ENCODE measurements at regions not wholly inside any gene's neighbourhood (a gene's known extent, or its start where the extent isn't known, plus 50 kb on each side); places are given as distances from the start of the nearest gene placed in this dataset.

DNA sequence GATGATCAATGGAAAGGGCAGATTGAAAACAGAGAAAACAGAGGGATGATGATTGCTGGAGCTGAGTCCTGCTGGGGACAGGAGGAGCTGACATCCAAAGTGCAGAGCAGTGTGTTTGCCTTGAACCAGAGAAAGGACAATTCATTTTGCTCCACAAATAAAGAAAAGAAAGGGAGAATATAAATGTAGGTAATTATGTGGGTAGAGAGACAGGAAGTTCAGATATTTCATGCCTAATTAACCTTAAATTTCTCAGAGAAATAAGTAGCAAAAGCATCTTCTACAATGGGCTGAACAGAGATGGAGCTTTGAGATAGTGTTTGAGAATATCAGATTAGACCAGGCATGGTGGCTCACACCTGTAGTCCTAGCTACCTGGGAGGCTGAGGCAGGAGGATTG is 93.2 kb downstream of the TNFSF18 start:
- no peak for DNase-seq

DNA sequence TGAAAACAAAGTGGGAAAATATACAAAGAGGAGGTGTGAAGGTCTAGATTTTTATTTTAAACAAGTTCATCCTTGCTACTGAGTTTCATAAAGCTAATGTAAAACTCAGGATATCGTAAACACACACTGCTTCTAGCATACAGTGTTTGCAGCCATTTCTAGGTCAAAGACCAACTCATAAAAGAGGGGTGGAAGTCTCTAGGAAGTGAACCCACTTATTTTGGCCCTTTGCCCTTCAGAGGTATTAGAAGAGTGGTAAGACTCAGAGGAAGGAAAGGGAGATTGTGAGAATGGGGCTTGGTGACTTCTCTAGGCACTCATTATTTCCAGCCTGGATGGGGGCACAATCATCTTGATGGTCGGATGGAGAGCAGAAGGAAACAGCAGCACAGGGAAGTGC is 91.2 kb downstream of the TNFSF18 start:
- no peak for DNase-seq

DNA sequence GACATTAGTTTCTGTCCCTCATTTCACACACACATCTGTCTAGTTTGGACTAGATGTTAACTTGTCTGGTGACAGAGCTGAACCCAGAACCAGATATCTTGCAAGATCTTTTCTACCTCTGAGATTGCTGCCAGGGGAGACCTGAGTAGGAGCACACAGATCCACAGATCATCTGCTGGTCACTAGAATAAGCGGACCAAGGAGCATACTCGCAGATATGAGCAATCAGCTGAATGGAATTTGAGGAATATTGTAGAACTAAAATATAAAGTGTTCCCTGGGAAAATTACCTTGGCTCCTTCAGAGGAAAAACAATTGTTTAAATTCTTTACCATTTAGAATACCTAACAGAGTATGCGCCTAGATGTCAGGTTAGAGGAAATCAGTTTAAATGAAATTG is 90.7 kb downstream of the TNFSF18 start:
- no peak for DNase-seq

DNA sequence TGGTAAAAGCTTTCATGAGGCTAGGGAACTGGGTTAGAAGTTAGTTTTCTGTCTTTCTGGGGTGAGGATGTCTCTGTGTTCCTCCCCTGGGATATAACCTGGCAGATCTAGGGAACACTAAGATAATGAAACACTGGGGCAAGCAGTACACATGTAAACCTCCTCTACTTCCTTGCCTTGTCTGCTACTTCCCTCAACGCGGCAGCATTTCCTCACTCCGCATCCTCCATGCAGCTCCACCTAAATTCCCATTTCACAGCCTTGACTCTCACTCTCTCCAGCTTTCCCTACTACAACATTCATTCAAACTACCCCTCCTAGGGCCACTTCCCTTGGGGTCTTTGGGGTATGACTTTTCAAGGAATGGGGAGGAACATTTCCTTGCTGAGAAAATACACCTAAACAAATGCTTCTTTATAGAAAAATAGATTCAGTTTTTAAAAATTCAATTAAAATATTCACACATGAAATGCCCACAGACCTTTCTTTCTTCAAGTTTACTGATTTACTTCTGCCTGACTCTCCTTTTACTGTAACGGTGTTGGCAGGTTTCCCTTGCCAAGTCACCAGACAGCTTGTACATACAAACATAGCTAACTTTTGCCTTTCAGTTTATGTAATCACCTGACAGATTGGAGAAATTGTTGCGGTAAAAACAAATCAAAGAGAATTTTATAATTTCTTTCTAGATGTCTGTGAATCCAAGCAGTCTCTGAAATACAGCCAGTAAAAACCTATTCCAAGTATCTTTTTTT is 90.1 kb downstream of the TNFSF18 start:
- DNase-seq: no peak

DNA sequence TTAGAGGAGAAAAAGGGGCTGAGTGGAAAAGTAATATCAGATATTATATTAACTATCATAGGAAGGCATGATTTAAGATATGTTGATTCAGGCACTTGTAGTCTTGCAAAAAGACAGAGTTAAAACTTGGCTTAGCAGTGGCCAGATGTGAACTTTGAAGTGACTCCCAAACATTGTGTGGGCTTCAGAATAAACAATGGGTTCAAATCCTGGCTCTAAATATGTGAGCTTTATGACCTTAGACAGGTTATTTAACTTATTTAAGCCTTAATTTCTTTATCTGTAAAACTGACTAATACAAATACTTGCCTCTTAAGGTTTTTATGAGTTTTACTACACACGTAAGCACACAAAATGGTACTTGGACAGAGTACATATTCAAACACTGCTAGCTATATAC is 85.9 kb downstream of the TNFSF18 start:
- no peak for DNase-seq

DNA sequence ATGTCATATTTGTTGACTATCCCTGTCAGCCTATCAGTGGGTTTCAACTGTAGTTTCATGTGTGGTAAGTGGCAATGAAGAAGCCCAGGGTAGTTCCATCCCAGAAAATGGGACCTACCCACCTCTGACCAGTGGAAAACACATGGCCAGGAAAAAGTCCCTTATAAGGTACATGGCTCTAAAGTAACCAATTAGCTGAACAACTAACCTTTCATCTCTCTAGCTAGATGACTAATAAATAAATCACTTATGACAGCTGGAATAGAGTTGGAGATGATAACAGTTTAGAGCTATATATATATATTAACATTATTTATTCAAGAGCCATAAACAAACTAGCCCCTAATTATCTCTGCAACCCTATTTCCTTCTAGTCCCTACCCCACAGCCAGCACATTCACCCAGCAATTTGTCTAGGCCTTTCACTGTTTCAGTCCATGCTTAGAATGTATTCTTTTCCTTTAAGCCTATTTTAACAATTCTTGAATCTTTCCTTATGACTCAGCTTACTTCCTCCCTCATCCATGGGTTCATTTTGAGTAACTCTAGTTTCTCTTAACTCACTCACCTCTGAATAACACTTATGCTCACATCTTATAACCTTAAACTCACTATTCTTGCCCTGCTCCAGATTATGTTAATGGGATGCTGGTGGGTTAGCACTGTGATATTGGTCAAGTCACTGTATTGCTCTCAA is 83.7 kb downstream of the TNFSF18 start:
- no peak for DNase-seq

DNA sequence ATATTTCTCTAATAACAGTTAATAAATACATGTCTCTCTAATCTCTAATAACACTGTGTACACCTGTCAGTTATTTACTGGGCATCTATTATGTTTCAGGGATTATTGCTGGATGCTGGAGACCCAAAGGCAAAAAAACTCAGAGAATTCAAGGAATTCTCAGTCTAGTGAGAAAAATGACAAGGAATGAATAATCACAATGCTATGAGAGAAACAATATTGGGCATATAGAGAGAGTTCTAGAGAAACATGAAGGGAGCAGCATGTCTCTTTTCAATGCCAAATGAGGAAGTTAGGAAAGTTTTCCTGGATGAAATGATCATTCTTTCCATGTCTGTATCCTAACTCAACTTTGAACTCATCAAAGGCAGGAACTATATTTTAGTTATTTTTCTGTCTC is 82.8 kb downstream of the TNFSF18 start:
- DNase-seq: no peak

DNA sequence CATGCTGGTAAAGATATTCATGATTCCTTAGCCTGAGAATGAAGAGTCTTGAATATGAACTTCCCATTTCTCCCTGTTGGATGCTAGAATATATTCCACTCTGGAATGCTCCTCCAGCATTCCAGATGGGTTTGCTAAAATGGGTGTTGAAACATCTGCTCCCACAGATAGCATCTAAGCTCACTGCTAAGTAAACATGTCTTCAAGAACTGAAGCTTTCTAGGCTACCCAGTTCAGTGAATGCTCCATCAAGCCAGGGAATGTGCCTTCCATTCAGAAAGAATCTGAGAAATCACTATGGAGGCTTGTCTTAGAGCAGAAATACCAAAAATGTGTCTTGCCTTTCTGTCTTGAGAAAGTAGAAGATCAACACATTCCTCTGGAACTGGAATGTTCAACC is 81.1 kb downstream of the TNFSF18 start:
- DNase-seq: no peak

DNA sequence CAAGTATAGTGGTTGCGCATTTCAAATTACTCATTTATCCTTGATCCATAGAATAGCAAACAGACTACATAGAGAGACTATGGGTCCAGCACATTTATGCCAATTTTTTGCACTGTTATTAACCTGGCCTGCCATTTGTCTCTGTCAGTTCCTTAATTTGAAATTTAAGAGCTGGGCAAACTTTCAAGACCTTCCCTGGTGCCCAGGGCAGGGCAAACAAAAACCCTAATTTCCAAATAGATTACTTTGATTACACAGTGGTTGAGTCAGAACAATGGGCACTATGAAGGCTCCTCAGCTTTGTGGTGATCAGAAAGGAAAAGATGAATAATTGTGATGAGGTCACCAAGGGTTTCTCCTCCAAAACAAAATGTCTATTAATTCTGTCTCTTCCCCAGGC is 80.6 kb downstream of the TNFSF18 start:
- DNase-seq: no peak

DNA sequence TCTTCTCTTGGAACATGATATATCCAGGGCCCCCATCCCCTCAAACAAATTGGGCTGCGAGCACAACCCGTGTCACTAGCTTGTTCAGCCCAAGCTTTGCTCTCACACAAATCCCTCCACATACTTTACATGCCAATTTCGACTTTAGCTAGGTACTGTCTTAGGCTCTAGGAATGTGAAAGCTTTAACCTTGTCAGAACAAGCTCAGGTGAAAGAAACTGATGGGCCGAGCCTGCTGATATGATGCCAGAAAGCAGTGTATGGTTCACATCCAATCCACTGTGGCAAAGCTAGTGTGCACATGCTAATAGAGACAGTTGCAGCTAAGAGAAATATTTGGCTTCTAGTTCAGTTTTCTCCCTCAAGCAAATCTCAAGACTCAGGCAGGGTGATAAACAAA is 79.5 kb downstream of the TNFSF18 start:
- DNase-seq: no peak

DNA sequence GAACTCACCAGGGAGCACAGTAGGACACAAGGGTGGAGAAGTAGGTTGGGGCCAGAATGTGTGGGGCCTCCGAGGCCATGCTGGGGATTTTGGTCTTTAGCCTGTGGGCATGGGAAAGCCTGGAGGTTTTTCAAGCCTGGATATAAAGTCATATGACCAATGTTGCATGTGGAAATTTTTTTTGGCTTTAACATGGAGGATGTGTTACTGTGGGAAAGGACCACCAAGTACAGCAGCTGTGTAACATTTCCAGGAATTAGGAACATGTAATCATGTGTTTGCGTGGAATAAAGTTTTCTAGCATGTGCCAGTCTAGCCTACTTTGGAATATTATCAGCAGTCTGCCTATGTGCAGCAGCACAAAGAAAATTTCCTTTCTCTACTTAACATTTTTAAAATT is 78.5 kb downstream of the TNFSF18 start:
- no peak for DNase-seq

DNA sequence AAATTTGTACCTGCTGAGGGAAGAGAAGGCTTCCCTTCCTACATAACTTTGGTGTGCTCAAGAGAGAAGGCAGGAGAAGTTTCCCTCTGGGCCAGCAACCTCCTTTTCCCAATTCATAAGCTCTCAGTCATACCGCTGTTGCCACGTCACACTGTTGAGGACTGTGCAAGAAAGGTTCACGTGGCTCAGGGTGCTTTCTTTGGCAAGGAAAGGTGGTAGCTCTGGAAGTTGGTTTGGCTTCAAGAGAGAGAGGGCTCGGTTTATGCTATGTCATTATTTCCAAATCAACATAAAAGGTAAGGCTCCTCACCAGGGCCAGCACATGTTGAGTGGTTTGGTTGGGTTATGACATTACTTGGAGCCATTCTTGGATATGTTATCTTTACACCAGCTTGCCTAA is 77.3 kb downstream of the TNFSF18 start:
- DNase-seq: no peak

DNA sequence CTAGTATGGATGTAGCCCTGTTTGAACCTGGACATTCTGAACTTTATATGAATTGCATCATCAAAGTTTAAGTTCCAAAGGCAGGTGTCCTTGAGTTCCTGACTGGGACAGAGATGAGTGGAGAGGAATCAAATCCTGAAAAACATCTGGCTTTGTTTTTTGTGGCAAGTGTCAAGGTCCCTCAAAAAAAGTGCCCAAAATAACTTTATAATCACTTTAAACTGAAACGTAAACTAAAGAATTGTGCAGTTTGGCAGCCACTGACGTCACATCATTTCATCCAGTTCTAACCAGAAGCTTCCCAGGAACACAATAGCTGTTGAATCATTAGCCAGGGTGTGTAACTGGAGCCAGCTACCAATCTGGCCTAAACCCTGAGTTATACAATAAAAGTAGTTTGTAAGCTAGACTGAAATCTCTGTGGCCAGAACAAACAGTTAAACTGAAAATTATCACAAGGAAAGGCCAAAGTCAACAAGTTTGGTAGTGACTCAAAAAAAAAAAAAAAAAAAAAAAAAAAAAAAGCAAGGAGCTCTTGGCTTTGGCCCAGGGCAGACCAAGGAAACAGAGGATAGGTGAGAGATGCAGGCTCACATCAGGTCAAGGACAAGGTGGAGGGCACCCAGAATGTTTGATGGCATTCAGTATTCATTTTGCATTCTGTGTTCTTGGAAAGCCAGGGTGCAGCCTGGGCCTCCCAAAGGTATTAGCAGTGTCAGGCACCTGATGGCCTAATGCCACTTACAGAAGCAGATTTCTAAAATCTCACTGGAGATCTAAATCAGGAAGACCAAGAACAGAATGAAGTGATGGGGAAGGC is 74.3 kb downstream of the TNFSF18 start:
- no peak for DNase-seq

DNA sequence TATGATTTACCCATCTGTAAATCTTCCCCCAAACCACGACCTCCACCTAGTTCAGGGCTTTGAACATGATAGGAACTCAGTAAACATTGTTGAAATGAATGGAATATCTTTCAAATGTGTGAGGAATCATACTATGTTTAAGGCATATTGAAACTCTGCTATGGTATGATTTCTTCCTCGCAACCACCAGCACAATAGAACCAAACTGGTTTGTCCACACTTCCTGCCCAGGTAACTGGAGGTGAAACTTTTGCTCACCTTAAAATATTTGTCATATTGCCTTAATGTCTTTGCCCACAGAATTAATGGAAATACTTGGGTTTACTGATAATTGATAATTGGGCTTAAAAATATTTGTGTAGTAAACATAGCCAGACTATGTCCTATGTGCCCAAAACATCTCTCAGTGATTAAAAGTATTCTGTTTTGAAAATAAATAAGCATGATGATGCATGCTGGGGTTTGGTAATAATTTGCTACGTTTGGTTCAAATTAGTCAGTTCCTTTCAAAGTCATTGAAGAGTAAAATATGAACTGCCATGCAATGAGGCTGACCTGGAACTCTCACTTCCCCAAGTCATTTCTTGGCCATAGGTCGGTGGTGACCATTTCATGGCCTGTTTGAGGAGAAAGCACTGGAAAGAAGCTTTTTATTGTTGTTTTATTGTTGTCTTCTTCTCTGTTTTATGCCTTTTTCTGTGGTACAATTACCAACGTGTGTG is 73.3 kb downstream of the TNFSF18 start:
- no peak for DNase-seq

DNA sequence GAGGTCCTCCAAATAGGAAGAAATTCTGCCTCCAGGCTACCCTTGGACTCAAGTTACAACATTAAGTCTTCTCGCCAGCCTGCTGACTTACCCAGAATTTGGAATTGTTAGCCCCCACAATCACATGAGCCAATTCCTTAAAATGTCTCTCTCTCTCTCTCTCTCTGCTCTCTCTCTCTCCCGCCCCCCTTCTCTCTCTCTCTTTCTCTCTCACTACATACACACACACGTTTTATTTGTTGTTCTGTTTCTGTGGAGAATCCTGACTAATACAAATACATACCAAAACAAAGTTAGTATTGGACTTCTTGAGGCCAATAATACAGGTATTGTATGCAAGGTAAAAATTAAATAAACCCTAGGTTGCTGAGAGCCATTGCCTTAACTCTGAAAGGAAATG is 72.1 kb downstream of the TNFSF18 start:
- no peak for DNase-seq

DNA sequence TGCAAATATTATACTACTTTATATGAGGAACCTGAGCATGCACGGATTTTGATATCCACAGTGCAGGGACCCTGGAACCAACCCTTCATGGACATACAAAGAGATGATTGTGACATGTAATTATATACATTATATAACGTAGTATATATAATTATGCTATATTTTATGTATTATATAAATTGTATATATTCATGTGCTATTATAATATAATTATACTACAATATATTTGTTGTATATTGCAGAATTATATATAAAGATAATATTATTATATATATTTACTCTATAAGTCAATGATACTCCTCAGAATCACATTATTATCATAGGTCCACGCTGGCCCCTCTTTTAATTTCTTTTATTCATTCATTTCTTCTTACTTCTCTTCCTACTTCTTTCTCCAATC is 70.9 kb downstream of the TNFSF18 start:
- DNase-seq: no peak

DNA sequence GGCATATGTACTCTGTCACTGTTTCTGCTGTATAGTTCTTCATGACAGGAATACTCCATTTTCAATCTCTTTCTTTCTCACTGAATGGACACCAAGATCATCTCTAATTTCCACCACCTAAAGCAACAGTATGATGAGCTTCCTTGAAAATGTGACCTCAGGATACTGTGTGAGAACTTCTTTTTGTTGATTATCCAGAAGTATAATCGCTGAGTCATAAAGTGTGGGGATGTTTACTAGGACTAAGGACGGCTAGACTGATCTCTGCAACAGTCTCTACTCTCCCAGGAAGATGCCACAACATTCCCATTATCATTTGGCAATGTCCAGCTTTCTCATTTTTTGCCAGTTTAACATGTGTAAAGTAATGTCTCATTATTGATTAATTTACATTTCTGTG is 70.3 kb downstream of the TNFSF18 start:
- DNase-seq: no peak

DNA sequence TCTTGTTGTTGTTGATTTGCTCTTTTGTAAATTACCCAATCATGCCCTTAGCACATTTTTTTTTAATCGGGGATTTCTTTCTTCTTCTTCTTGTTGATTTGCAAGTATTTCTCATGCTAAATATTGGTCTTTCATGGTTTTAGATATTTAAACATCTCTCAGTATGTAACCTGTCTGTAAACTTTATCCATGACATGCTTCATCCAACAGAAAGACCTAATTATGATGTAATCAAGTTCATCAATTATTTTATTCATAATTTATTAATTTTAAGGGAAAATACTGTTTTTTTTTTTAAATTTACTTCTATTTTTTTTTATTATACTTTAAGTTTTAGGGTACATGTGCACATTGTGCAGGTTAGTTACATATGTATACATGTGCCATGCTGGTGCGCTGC is 69.8 kb downstream of the TNFSF18 start:
- DNase-seq: no peak

Measured in amniotic stem cell (primary cell).